Parathyroid adenoma (tissue), 2 donors: ENCODE measurements at regions not wholly inside any gene's neighbourhood (a gene's known extent, or its start where the extent isn't known, plus 50 kb on each side); places are given as distances from the start of the nearest gene placed in this dataset.

Source experiments
- H2AFZ ChIP-seq: fragments of 300-600 bp; sonication (generic); one replicate; pipeline ENCODE4 v1.7.0; 2017; ENCODE audit warnings: antibody characterized with exemption, mild to moderate bottlenecking
- H3K27ac ChIP-seq: fragments of 300-600 bp; sonication (generic); one replicate; pipeline ENCODE4 v1.7.0; 2017
- H3K27me3 ChIP-seq: fragments of 300-600 bp; sonication (generic); one replicate; pipeline ENCODE4 v1.7.0; 2017; ENCODE audit warnings: low read length; ENCODE audit not compliant: control insufficient read depth, insufficient read depth
- H3K36me3 ChIP-seq: fragments of 300-600 bp; sonication (generic); one replicate; pipeline ENCODE4 v1.7.0; 2017; ENCODE audit warnings: low read length; ENCODE audit not compliant: control insufficient read depth, insufficient read depth
- H3K4me1 ChIP-seq: fragments of 300-600 bp; sonication (generic); one replicate; pipeline ENCODE4 v1.7.0; 2017; ENCODE audit warnings: control low read depth
- H3K4me2 ChIP-seq: fragments of 300-600 bp; sonication (generic); one replicate; pipeline ENCODE4 v1.7.0; 2017; ENCODE audit warnings: low read length
- H3K4me3 ChIP-seq: fragments of 300-600 bp; sonication (generic); one replicate; pipeline ENCODE4 v1.7.0; 2017; ENCODE audit warnings: low read depth, low read length
- H3K79me2 ChIP-seq: fragments of 300-600 bp; sonication (generic); one replicate; pipeline ENCODE4 v1.7.0; 2017; ENCODE audit warnings: control low read depth
- H3K9ac ChIP-seq: fragments of 300-600 bp; sonication (generic); one replicate; pipeline ENCODE4 v1.7.0; 2017; ENCODE audit warnings: mild to moderate bottlenecking
- H3K9me3 ChIP-seq: fragments of 300-600 bp; sonication (generic); one replicate; pipeline ENCODE4 v1.7.0; 2017; ENCODE audit warnings: low read length; ENCODE audit not compliant: control insufficient read depth
- TF ChIP-seq, protein P1 (sequence below): fragments of 300-600 bp; sonication (generic); IDR thresholded peaks from one replicate; pipeline ENCODE4 v1.7.0; 2017; ENCODE audit warnings: antibody characterized with exemption, mild to moderate bottlenecking
- donor health status: primary hyperparathyroidism.

GRCh38 chr4:180587379-180587778 is 1655.8 kb upstream of the TENM3 start:
- Histone ChIP-seq H3K9me3 (no peaks in the 10 kb centered on the region), H3K27me3 (no peaks in the 10 kb centered on the region), H3K9ac (no peak overlapping the region), H3K4me1 (no peaks in the 10 kb centered on the region), H3K4me3 (no peak overlapping the region), H3K36me3 (no peaks in the 10 kb centered on the region), H3K79me2 (no peaks in the 10 kb centered on the region), H3K27ac (no peak overlapping the region), H3K4me2 (no peak overlapping the region), H2AFZ (no peak overlapping the region)
- TF ChIP-seq, protein P1, sequence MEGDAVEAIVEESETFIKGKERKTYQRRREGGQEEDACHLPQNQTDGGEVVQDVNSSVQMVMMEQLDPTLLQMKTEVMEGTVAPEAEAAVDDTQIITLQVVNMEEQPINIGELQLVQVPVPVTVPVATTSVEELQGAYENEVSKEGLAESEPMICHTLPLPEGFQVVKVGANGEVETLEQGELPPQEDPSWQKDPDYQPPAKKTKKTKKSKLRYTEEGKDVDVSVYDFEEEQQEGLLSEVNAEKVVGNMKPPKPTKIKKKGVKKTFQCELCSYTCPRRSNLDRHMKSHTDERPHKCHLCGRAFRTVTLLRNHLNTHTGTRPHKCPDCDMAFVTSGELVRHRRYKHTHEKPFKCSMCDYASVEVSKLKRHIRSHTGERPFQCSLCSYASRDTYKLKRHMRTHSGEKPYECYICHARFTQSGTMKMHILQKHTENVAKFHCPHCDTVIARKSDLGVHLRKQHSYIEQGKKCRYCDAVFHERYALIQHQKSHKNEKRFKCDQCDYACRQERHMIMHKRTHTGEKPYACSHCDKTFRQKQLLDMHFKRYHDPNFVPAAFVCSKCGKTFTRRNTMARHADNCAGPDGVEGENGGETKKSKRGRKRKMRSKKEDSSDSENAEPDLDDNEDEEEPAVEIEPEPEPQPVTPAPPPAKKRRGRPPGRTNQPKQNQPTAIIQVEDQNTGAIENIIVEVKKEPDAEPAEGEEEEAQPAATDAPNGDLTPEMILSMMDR = no peak

- Histone ChIP-seq H3K79me2 (no peaks in the 10 kb centered on the region), H2AFZ (no peak overlapping the region)
- TF ChIP-seq, protein P1 = no peak
Observed at GRCh38 chr4:180589575-180589974, 1653.6 kb upstream of the TENM3 start.

GRCh38 chr4:180596888-180597483 is 1646.2 kb upstream of the TENM3 start:
- no peaks in the 10 kb centered on the region for H3K4me1 ChIP-seq
- TF ChIP-seq, protein P1 = no peak
- H3K4me2 ChIP-seq = no peak overlapping the region
- no peaks in the 10 kb centered on the region for H3K9me3 ChIP-seq
- no peak overlapping the region for H2AFZ ChIP-seq
- H3K4me3 ChIP-seq = no peak overlapping the region
- H3K36me3 ChIP-seq = no peaks in the 10 kb centered on the region
- H3K79me2 ChIP-seq = no peaks in the 10 kb centered on the region
- H3K27me3 ChIP-seq = no peaks in the 10 kb centered on the region
- no peak overlapping the region for H3K9ac ChIP-seq
- no peak overlapping the region for H3K27ac ChIP-seq

More at GRCh38 chr4:180589575-180589974, 1653.6 kb upstream of the TENM3 start:
- Histone ChIP-seq H3K4me3 (no peak overlapping the region), H3K9me3 (no peaks in the 10 kb centered on the region), H3K36me3 (no peaks in the 10 kb centered on the region), H3K9ac (no peak overlapping the region), H3K27ac (no peak overlapping the region), H3K27me3 (no peaks in the 10 kb centered on the region), H3K4me2 (no peak overlapping the region), H3K4me1 (no peaks in the 10 kb centered on the region)

DNA sequence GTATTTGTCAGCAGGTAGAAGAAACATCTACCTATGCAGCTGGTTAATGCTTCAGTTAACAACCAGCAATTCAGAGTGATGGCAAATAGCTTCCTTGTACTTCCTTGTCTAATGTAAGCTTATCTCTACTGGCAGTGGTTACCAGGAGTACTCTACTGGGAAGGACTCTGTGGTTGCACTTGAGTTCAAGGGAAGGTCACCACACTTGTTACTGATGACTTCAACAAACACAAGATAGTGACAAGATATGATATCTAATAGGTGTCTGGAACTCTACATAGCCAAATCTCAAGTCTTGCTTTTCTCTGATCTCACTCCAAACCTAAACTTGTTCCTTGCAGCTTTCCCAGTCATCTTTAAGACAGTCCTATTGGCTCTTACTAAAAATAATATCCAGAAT is 1644.9 kb upstream of the TENM3 start:
- Histone ChIP-seq H3K4me3 (no peak overlapping the region), H3K4me2 (no peak overlapping the region), H3K36me3 (no peaks in the 10 kb centered on the region), H3K27me3 (no peaks in the 10 kb centered on the region), H3K9me3 (no peaks in the 10 kb centered on the region), H3K9ac (no peak overlapping the region), H3K79me2 (no peaks in the 10 kb centered on the region), H3K27ac (no peak overlapping the region), H2AFZ (no peak overlapping the region), H3K4me1 (no peaks in the 10 kb centered on the region)
- TF ChIP-seq, protein P1 = no peak

DNA sequence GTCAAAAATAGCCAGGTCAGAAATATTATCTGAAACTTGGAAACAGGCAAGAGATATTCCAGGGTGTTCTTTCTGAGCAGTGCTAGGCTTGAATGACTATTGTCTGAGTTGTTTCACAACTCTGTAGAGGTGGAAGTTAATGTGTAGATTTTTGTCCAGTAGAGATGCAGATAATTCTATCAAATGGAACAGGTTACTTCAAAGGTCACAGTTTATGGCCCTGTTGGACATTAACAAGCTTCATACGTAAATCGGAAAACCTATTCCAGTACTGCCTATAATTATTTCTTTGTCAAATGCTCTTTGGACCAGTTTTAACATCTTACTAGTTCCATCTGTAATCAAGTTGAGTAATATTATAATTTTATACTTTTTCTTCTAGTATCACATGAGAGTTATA is 1639.4 kb upstream of the TENM3 start:
- Histone ChIP-seq H3K9ac (no peak overlapping the region), H3K27ac (no peak overlapping the region), H3K27me3 (no peaks in the 10 kb centered on the region), H3K4me2 (no peak overlapping the region), H3K4me1 (no peaks in the 10 kb centered on the region), H3K79me2 (no peaks in the 10 kb centered on the region), H3K4me3 (no peak overlapping the region), H3K36me3 (no peaks in the 10 kb centered on the region), H2AFZ (no peak overlapping the region), H3K9me3 (no peaks in the 10 kb centered on the region)
- TF ChIP-seq, protein P1 = no peak
